Tibial nerve (tissue), 3 donors: ENCODE measurements at regions not wholly inside any gene's neighbourhood (a gene's known extent, or its start where the extent isn't known, plus 50 kb on each side); places are given as distances from the start of the nearest gene placed in this dataset.

Source experiments
- POLR2A ChIP-seq, 2 donors: fragments of 450-650 bp; IDR thresholded peaks; one replicate each; pipeline ENCODE4 v1.6.1; 2017; ENCODE audit warnings: antibody characterized with exemption in 2 of 2, mild to moderate bottlenecking in 2 of 2, moderate library complexity in 2 of 2
- TF ChIP-seq, protein P1 (sequence below), 5 experiments: fragments of 200-600 bp in 3 of 5; fragments of 450-650 bp in 2 of 5; sonication (generic) in 3 of 5; IDR thresholded peaks; one replicate each; pipeline ENCODE4 v1.5.1; 2016 to 2019; ENCODE audit warnings: antibody characterized with exemption in 5 of 5, mild to moderate bottlenecking in 3 of 5, moderate library complexity in 2 of 5

GRCh38 chr1:203565049-203565448 is 61.6 kb upstream of the ATP2B4 start:
- TF ChIP-seq, protein P1, sequence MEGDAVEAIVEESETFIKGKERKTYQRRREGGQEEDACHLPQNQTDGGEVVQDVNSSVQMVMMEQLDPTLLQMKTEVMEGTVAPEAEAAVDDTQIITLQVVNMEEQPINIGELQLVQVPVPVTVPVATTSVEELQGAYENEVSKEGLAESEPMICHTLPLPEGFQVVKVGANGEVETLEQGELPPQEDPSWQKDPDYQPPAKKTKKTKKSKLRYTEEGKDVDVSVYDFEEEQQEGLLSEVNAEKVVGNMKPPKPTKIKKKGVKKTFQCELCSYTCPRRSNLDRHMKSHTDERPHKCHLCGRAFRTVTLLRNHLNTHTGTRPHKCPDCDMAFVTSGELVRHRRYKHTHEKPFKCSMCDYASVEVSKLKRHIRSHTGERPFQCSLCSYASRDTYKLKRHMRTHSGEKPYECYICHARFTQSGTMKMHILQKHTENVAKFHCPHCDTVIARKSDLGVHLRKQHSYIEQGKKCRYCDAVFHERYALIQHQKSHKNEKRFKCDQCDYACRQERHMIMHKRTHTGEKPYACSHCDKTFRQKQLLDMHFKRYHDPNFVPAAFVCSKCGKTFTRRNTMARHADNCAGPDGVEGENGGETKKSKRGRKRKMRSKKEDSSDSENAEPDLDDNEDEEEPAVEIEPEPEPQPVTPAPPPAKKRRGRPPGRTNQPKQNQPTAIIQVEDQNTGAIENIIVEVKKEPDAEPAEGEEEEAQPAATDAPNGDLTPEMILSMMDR (IDR thresholded peaks at IDR 0.05) = no peak
- TF ChIP-seq POLR2A (IDR thresholded peaks at IDR 0.05) = no peak
